OCI-LY1 (cell line): ENCODE measurements at regions not wholly inside any gene's neighbourhood (a gene's known extent, or its start where the extent isn't known, plus 50 kb on each side); places are given as distances from the start of the nearest gene placed in this dataset.

ENCODE experiments used
- CTCF ChIP-seq: fragments of 200-600 bp; sonication (generic), shearing (Covaris generic); IDR thresholded peaks from 2 replicates; pipeline ENCODE4 v1.5.1; 2017; ENCODE audit warnings: mild to moderate bottlenecking, antibody characterized with exemption, low read length, moderate library complexity, mixed read lengths
- EZH2 ChIP-seq: fragments of 200-600 bp; sonication (generic), shearing (Covaris generic); IDR thresholded peaks from 2 replicates; pipeline ENCODE4 v1.8.0; 2017; ENCODE audit warnings: borderline replicate concordance, mixed run types, mild to moderate bottlenecking, antibody characterized with exemption, low read length, moderate library complexity, mixed read lengths

GRCh38 chr4:180993244-180993836, 1249.9 kb upstream of the TENM3 start:
- TF ChIP-seq CTCF (peak; percentile 34; the same call in 1 of the 2 replicates), EZH2 (no peak)
